ENCODE measurements at regions not wholly inside any gene's neighbourhood (a gene's known extent, or its start where the extent isn't known, plus 50 kb on each side); places are given as distances from the start of the nearest gene placed in this dataset.

GRCh38 chr13:43983373-43983772, 103.7 kb downstream of the LACC1 start:
- no peak for DNase-seq (ENCODE audit: low read depth in 4 of 4, low spot score in 2 of 4)

- no peak for DNase-seq (ENCODE audit: low read depth in 4 of 4, low spot score in 2 of 4)
Measured at GRCh38 chr13:43984292-43984691, 104.6 kb downstream of the LACC1 start.

GRCh38 chr13:43985422-43986072, 105.8 kb downstream of the LACC1 start:
- DNase-seq (ENCODE audit: low read depth in 4 of 4, low spot score in 2 of 4), result no peak

- DNase-seq (ENCODE audit: low read depth in 4 of 4, low spot score in 2 of 4), result no peak
Measured at GRCh38 chr13:43986421-43986981, 106.8 kb downstream of the LACC1 start.

GRCh38 chr13:43988302-43988701, 108.6 kb downstream of the LACC1 start:
- DNase-seq (ENCODE audit: low read depth in 4 of 4, low spot score in 2 of 4), result no peak

- no peak for DNase-seq (ENCODE audit: low read depth in 4 of 4, low spot score in 2 of 4)
Measured at GRCh38 chr13:43990021-43990420, 110.3 kb downstream of the LACC1 start.

GRCh38 chr13:43990829-43991228, 111.1 kb downstream of the LACC1 start:
- no peak for DNase-seq (ENCODE audit: low read depth in 4 of 4, low spot score in 2 of 4)

- no peak for DNase-seq (ENCODE audit: low read depth in 4 of 4, low spot score in 2 of 4)
Measured at GRCh38 chr13:43991773-43992201, 112.1 kb downstream of the LACC1 start.

GRCh38 chr13:43992211-43992610, 112.5 kb downstream of the LACC1 start:
- DNase-seq (ENCODE audit: low read depth in 4 of 4, low spot score in 2 of 4), result no peak

- DNase-seq (ENCODE audit: low read depth in 4 of 4, low spot score in 2 of 4), result no peak
Measured at GRCh38 chr13:43994999-43995859, 115.5 kb downstream of the LACC1 start.

- no peak for DNase-seq (ENCODE audit: low read depth in 4 of 4, low spot score in 2 of 4)
Measured at GRCh38 chr13:43996221-43996620, 116.5 kb downstream of the LACC1 start.

GRCh38 chr13:44003481-44003880, 123.8 kb downstream of the LACC1 start:
- no peak for DNase-seq (ENCODE audit: low read depth in 4 of 4, low spot score in 2 of 4)

GRCh38 chr13:44004878-44005277, 125.2 kb downstream of the LACC1 start:
- no peak for DNase-seq (ENCODE audit: low read depth in 4 of 4, low spot score in 2 of 4)

- no peak for DNase-seq (ENCODE audit: low read depth in 4 of 4, low spot score in 2 of 4)
Measured at GRCh38 chr13:44007451-44007850, 127.7 kb downstream of the LACC1 start.

- DNase-seq (ENCODE audit: low read depth in 4 of 4, low spot score in 2 of 4), result no peak
Measured at GRCh38 chr13:44011036-44011435, 131.3 kb downstream of the LACC1 start.

- peak in 1 of 4 donors; percentile 28 for DNase-seq (ENCODE audit: low read depth in 4 of 4, low spot score in 2 of 4)
Measured at GRCh38 chr13:44012910-44013757, 133.4 kb downstream of the LACC1 start.

- DNase-seq (ENCODE audit: low read depth in 4 of 4, low spot score in 2 of 4), result peak in 1 of 4 donors; percentile 23
Measured at GRCh38 chr13:44013758-44014291, 134.1 kb downstream of the LACC1 start.

- DNase-seq (ENCODE audit: low read depth in 4 of 4, low spot score in 2 of 4), result no peak
Measured at GRCh38 chr13:44014501-44014900, 134.8 kb downstream of the LACC1 start.

- DNase-seq (ENCODE audit: low read depth in 4 of 4, low spot score in 2 of 4), result no peak
Measured at GRCh38 chr13:44015118-44015517, 135.4 kb downstream of the LACC1 start.

GRCh38 chr13:44015811-44016210, 136.1 kb downstream of the LACC1 start:
- no peak for DNase-seq (ENCODE audit: low read depth in 4 of 4, low spot score in 2 of 4)

Measured in left renal cortex interstitium (tissue), 4 donors.